Activated CD8-positive, alpha-beta T cell treated with anti-CD3 and anti-CD28 coated beads for 36 hours (primary cell): ENCODE measurements at regions not wholly inside any gene's neighbourhood (a gene's known extent, or its start where the extent isn't known, plus 50 kb on each side); places are given as distances from the start of the nearest gene placed in this dataset.
"Not testable (repeated sequence)": the region's sequence is repeated elsewhere in the genome, so short reads cannot be mapped to it uniquely, and the experiment has no call there.

Source experiments
- ATAC-seq: fragments of 200-7000 bp; cut with Tn5 transposase; one replicate; pipeline ENCODE4 v1.10.0; 2021; ENCODE audit warnings: mild to moderate bottlenecking, moderate library complexity
- CTCF ChIA-PET: fragments of 350-600 bp; sonication (Branson Sonifier 250); formaldehyde crosslinking; loops from one replicate; lab custom pipeline; 2021; ENCODE audit warnings: antibody characterized with exemption; lab: Charles Lee
- POLR2A ChIA-PET: fragments of 350-600 bp; sonication (Branson Sonifier 250); formaldehyde crosslinking; loops from one replicate; lab custom pipeline; 2021; ENCODE audit warnings: antibody characterized with exemption; lab: Charles Lee
- DNase-seq: peaks from one replicate; pipeline ENCODE4 v3.0.0-alpha.2; 2020
- H3K27ac Mint-ChIP-seq: one replicate; pipeline ENCODE4 v1.8.0; 2021; ENCODE audit warnings: mild to moderate bottlenecking, mixed read lengths
- H3K27me3 Mint-ChIP-seq: one replicate; pipeline ENCODE4 v1.8.0; 2021; ENCODE audit warnings: mixed read lengths
- H3K36me3 Mint-ChIP-seq: one replicate; pipeline ENCODE4 v1.8.0; 2021; ENCODE audit warnings: low read depth, mixed read lengths
- H3K4me1 Mint-ChIP-seq: one replicate; pipeline ENCODE4 v1.8.0; 2021; ENCODE audit warnings: low read depth, mixed read lengths
- H3K4me3 Mint-ChIP-seq: one replicate; pipeline ENCODE4 v1.8.0; 2021; ENCODE audit warnings: mild to moderate bottlenecking, moderate library complexity, mixed read lengths
- H3K9me3 Mint-ChIP-seq: one replicate; pipeline ENCODE4 v1.8.0; 2021; ENCODE audit warnings: mixed read lengths
- intact Hi-C: fragments of 100-400 bp; cut with micrococcal nuclease; formaldehyde crosslinking; loops from one replicate; pipeline ENCODE4 v1.10.0; 2022

- DNase-seq, CTCF ChIA-PET, H3K4me3 Mint-ChIP-seq, H3K9me3 Mint-ChIP-seq, ATAC-seq, intact Hi-C loops, H3K27ac Mint-ChIP-seq, H3K4me1 Mint-ChIP-seq, H3K27me3 Mint-ChIP-seq, H3K36me3 Mint-ChIP-seq, POLR2A ChIA-PET: not testable (repeated sequence)
Measured at GRCh38 chrY:18078452-18078851, 52.9 kb downstream of the CDY2A start.

DNA sequence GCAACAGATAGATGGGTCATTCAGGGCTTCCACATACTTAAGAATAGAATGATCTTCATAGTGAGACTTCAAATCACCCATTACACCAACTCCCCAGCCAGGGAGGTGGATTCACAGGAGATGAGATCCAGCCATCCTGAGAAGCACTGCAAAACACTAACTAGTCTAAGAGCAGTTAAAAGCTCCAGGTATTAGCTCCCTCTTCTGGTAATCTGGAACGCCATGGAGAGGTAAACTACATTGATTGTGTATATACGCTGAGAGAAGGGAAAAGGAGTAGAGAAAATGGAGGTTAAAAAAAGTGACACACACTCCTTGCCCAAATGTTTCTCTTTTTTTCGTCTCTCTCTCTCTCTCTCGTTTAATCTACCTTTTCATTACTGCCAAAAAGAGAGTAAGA, 60.3 kb downstream of the CDY2A start:
- H3K4me3 Mint-ChIP-seq, H3K4me1 Mint-ChIP-seq, H3K27me3 Mint-ChIP-seq, DNase-seq, H3K9me3 Mint-ChIP-seq, H3K27ac Mint-ChIP-seq, H3K36me3 Mint-ChIP-seq, ATAC-seq, POLR2A ChIA-PET, CTCF ChIA-PET, intact Hi-C loops: not testable (repeated sequence)

- H3K27me3 Mint-ChIP-seq, POLR2A ChIA-PET, H3K27ac Mint-ChIP-seq, H3K36me3 Mint-ChIP-seq, CTCF ChIA-PET, ATAC-seq, H3K4me1 Mint-ChIP-seq, H3K9me3 Mint-ChIP-seq, DNase-seq, intact Hi-C loops, H3K4me3 Mint-ChIP-seq: not testable (repeated sequence)
Measured at GRCh38 chrY:18086361-18086977, 60.9 kb downstream of the CDY2A start.

GRCh38 chrY:18087943-18088655, 62.5 kb downstream of the CDY2A start:
- POLR2A ChIA-PET, H3K36me3 Mint-ChIP-seq, H3K9me3 Mint-ChIP-seq, ATAC-seq, H3K27me3 Mint-ChIP-seq, H3K4me3 Mint-ChIP-seq, intact Hi-C loops, CTCF ChIA-PET, H3K27ac Mint-ChIP-seq, DNase-seq, H3K4me1 Mint-ChIP-seq: not testable (repeated sequence)

GRCh38 chrY:18092952-18093351, 67.4 kb downstream of the CDY2A start:
- ATAC-seq, CTCF ChIA-PET, H3K36me3 Mint-ChIP-seq, H3K4me3 Mint-ChIP-seq, H3K4me1 Mint-ChIP-seq, H3K27ac Mint-ChIP-seq, intact Hi-C loops, H3K27me3 Mint-ChIP-seq, POLR2A ChIA-PET, H3K9me3 Mint-ChIP-seq, DNase-seq: not testable (repeated sequence)

GRCh38 chrY:18105691-18106090, 80.1 kb downstream of the CDY2A start:
- CTCF ChIA-PET, H3K27me3 Mint-ChIP-seq, H3K4me1 Mint-ChIP-seq, intact Hi-C loops, DNase-seq, H3K9me3 Mint-ChIP-seq, H3K27ac Mint-ChIP-seq, H3K4me3 Mint-ChIP-seq, ATAC-seq, POLR2A ChIA-PET, H3K36me3 Mint-ChIP-seq: not testable (repeated sequence)

- POLR2A ChIA-PET, H3K36me3 Mint-ChIP-seq, ATAC-seq, H3K4me1 Mint-ChIP-seq, CTCF ChIA-PET, H3K27ac Mint-ChIP-seq, H3K27me3 Mint-ChIP-seq, DNase-seq, H3K4me3 Mint-ChIP-seq, H3K9me3 Mint-ChIP-seq, intact Hi-C loops: not testable (repeated sequence)
Measured at GRCh38 chrY:18118388-18118787, 92.8 kb downstream of the CDY2A start.

GRCh38 chrY:18137718-18138117, 112.1 kb downstream of the CDY2A start:
- DNase-seq, intact Hi-C loops, ATAC-seq, H3K4me3 Mint-ChIP-seq, H3K27me3 Mint-ChIP-seq, H3K27ac Mint-ChIP-seq, CTCF ChIA-PET, H3K4me1 Mint-ChIP-seq, H3K36me3 Mint-ChIP-seq, POLR2A ChIA-PET, H3K9me3 Mint-ChIP-seq: not testable (repeated sequence)

- ATAC-seq, H3K4me1 Mint-ChIP-seq, H3K9me3 Mint-ChIP-seq, H3K4me3 Mint-ChIP-seq, CTCF ChIA-PET, DNase-seq, H3K27me3 Mint-ChIP-seq, H3K36me3 Mint-ChIP-seq, intact Hi-C loops, POLR2A ChIA-PET, H3K27ac Mint-ChIP-seq: not testable (repeated sequence)
Measured at GRCh38 chrY:18139311-18140007, 113.9 kb downstream of the CDY2A start.

DNA sequence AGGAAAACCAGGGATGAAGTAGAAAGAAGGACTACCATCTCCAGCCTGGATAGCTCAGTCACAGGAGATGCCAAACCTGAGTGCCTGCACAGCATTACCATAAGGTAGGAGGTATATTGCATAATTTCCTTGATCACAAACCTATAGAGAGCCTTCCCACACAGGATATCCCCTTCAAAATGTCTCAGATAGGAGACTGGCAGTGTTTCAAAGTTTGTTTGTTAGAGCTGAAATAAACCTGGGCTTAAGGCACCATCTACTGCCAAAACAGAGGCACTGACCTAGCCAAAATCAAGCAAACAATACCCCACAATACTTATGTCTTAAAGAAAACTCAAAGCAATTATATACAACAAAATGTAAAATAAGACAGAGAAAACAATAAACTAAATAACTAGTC, 120.8 kb downstream of the CDY2A start:
- CTCF ChIA-PET, H3K36me3 Mint-ChIP-seq, H3K27me3 Mint-ChIP-seq, H3K4me3 Mint-ChIP-seq, H3K27ac Mint-ChIP-seq, POLR2A ChIA-PET, H3K9me3 Mint-ChIP-seq, DNase-seq, ATAC-seq, H3K4me1 Mint-ChIP-seq, intact Hi-C loops: not testable (repeated sequence)

DNA sequence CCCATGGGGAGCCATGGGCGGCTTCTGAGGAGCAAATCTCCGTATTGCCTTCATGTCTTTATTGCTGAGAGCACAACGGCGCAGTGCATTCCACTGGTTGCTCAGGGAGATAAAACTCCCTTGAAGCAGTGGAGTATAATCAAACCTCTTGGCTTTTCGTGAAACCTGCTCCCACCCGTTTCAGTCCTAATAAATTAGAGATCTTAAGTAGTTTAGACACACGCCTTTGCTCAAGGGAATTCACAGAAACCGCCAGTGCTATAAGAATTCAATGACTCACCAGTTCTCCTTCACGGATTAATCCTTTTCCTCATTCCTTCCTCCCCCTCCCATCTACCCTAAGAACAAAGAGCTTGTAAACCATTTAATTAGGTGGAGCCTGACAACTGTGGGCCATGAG, 127.0 kb downstream of the CDY2A start:
- H3K27me3 Mint-ChIP-seq, DNase-seq, H3K4me1 Mint-ChIP-seq, CTCF ChIA-PET, H3K9me3 Mint-ChIP-seq, POLR2A ChIA-PET, intact Hi-C loops, H3K36me3 Mint-ChIP-seq, ATAC-seq, H3K27ac Mint-ChIP-seq, H3K4me3 Mint-ChIP-seq: not testable (repeated sequence)

DNA sequence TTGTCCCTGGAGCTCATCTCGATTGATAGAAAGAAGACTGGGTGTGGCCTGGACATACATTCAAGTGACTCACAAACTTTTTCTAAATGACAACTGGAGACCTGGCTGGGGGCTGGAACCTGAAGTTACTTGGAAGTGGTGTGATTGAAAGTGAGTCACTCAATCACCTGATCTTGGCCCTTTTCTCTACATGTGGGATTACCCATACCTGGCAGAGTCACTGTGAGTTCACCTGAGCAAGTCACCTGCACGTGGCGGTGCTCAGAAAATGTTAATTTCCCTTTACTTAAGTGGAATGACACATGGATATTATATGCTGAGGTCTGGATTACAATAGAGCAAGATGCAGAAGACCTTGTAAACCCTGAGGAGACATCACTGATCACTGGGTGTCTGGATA, 140.2 kb downstream of the CDY2A start:
- ATAC-seq, intact Hi-C loops, H3K27me3 Mint-ChIP-seq, DNase-seq, CTCF ChIA-PET, H3K36me3 Mint-ChIP-seq, H3K27ac Mint-ChIP-seq, H3K4me1 Mint-ChIP-seq, POLR2A ChIA-PET, H3K9me3 Mint-ChIP-seq, H3K4me3 Mint-ChIP-seq: not testable (repeated sequence)
